ENCODE measurements at regions not wholly inside any gene's neighbourhood (a gene's known extent, or its start where the extent isn't known, plus 50 kb on each side); places are given as distances from the start of the nearest gene placed in this dataset.
"Not testable (repeated sequence)": the region's sequence is repeated elsewhere in the genome, so short reads cannot be mapped to it uniquely, and the experiment has no call there.

GRCh38 chr18:66235206-66235605, 368.7 kb downstream of the CDH19 start:
- no peak for TF ChIP-seq CTCF (IDR thresholded peaks at IDR 0.05; ENCODE audit: borderline replicate concordance)
- no peaks in the 10 kb centered on the region for H3K27me3 ChIP-seq (ENCODE audit: low read depth)
- H3K27ac ChIP-seq (replicated peaks): no peak overlapping the region
- no peaks in the 10 kb centered on the region for H3K9me3 ChIP-seq (replicated peaks)
- H3K4me1 ChIP-seq: no peaks in the 10 kb centered on the region
- no peak for DNase-seq
- intact Hi-C loops (cut with micrococcal nuclease): no loop called here
- H3K36me3 ChIP-seq: no peaks in the 10 kb centered on the region
- H3K4me3 ChIP-seq: no peak overlapping the region

GRCh38 chr18:66226782-66227181, 377.1 kb downstream of the CDH19 start:
- Histone ChIP-seq H3K27me3 (ENCODE audit: low read depth) (no peaks in the 10 kb centered on the region), H3K27ac (replicated peaks) (no peak overlapping the region), H3K36me3 (no peaks in the 10 kb centered on the region), H3K4me3 (no peak overlapping the region), H3K9me3 (replicated peaks) (no peaks in the 10 kb centered on the region), H3K4me1 (no peaks in the 10 kb centered on the region)
- no peak for DNase-seq
- intact Hi-C loops (cut with micrococcal nuclease): no loop called here
- no peak for TF ChIP-seq CTCF (IDR thresholded peaks at IDR 0.05; ENCODE audit: borderline replicate concordance)

- H3K9me3 ChIP-seq (replicated peaks); H3K4me1 ChIP-seq; intact Hi-C loops (cut with micrococcal nuclease); H3K27ac ChIP-seq (replicated peaks); H3K36me3 ChIP-seq; DNase-seq; H3K4me3 ChIP-seq; H3K27me3 ChIP-seq (ENCODE audit: low read depth): not testable (repeated sequence)
Observed at GRCh38 chr18:66223317-66223716, 380.6 kb downstream of the CDH19 start.

- Histone ChIP-seq H3K4me1 (no peaks in the 10 kb centered on the region), H3K27me3 (ENCODE audit: low read depth) (no peaks in the 10 kb centered on the region), H3K27ac (replicated peaks) (no peak overlapping the region), H3K36me3 (no peaks in the 10 kb centered on the region), H3K9me3 (replicated peaks) (no peaks in the 10 kb centered on the region), H3K4me3 (no peak overlapping the region)
- no peak for DNase-seq
- no peak for TF ChIP-seq CTCF (IDR thresholded peaks at IDR 0.05; ENCODE audit: borderline replicate concordance)
- intact Hi-C loops (cut with micrococcal nuclease): no loop called here
Observed at GRCh38 chr18:66222174-66222573, 381.7 kb downstream of the CDH19 start.

- H3K27me3 ChIP-seq (ENCODE audit: low read depth): no peaks in the 10 kb centered on the region
- no peak for DNase-seq
- intact Hi-C loops (cut with micrococcal nuclease): no loop called here
- H3K4me1 ChIP-seq: no peaks in the 10 kb centered on the region
- no peak overlapping the region for H3K27ac ChIP-seq (replicated peaks)
- TF ChIP-seq CTCF (IDR thresholded peaks at IDR 0.05; ENCODE audit: borderline replicate concordance): no peak
- H3K4me3 ChIP-seq: no peak overlapping the region
- H3K9me3 ChIP-seq (replicated peaks): no peaks in the 10 kb centered on the region
- H3K36me3 ChIP-seq: no peaks in the 10 kb centered on the region
Observed at GRCh38 chr18:66219817-66220216, 384.1 kb downstream of the CDH19 start.

GRCh38 chr18:66211749-66212148, 392.1 kb downstream of the CDH19 start:
- DNase-seq: no peak
- H3K36me3 ChIP-seq: no peaks in the 10 kb centered on the region
- H3K27ac ChIP-seq (replicated peaks): no peak overlapping the region
- TF ChIP-seq CTCF (IDR thresholded peaks at IDR 0.05; ENCODE audit: borderline replicate concordance): no peak
- intact Hi-C loops (cut with micrococcal nuclease): no loop called here
- no peaks in the 10 kb centered on the region for H3K9me3 ChIP-seq (replicated peaks)
- H3K4me3 ChIP-seq: no peak overlapping the region
- no peaks in the 10 kb centered on the region for H3K27me3 ChIP-seq (ENCODE audit: low read depth)
- no peaks in the 10 kb centered on the region for H3K4me1 ChIP-seq
